ENCODE measurements at regions not wholly inside any gene's neighbourhood (a gene's known extent, or its start where the extent isn't known, plus 50 kb on each side); places are given as distances from the start of the nearest gene placed in this dataset.

- TF ChIP-seq CTCF (conservative IDR thresholded peaks at IDR 0.05; ENCODE audit: low read depth in 2 of 2) (no peak), EZH2 (IDR thresholded peaks at IDR 0.05; ENCODE audit: low read depth, unreplicated experiment) (no peak), POLR2AphosphoS5 (IDR thresholded peaks at IDR 0.05; ENCODE audit: low read depth) (no peak), CREB1 (CRISPR knock-in tag; IDR thresholded peaks at IDR 0.05; ENCODE audit: low read depth) (no peak), REST (IDR thresholded peaks at IDR 0.05; ENCODE audit: unreplicated experiment) (no peak), EZH2phosphoT487 (IDR thresholded peaks at IDR 0.05; ENCODE audit: unreplicated experiment) (no peak)
Observed at GRCh38 chr9:108743901-108744371, 111.8 kb downstream of the ACTL7B start.

All from GM23338 (cell line).